SJCRH30 (cell line): ENCODE measurements at regions not wholly inside any gene's neighbourhood (a gene's known extent, or its start where the extent isn't known, plus 50 kb on each side); places are given as distances from the start of the nearest gene placed in this dataset.
"Not testable (repeated sequence)": the region's sequence is repeated elsewhere in the genome, so short reads cannot be mapped to it uniquely, and the experiment has no call there.

Experiments used
- DNase-seq, 2 experiments: peaks; one replicate each; pipeline ENCODE4 v3.0.0-alpha.2; 2015 to 2020
- H3K27ac ChIP-seq: fragments of 250-450 bp; sonication (Bioruptor Pico); 2 replicates; pipeline ENCODE4 v1.5.1; 2020; ENCODE audit warnings: mild to moderate bottlenecking, moderate library complexity
- H3K27me3 ChIP-seq: fragments of 250-450 bp; sonication (Bioruptor Pico); 2 replicates; pipeline ENCODE4 v1.5.1; 2020; ENCODE audit warnings: mild to moderate bottlenecking, moderate library complexity
- H3K36me3 ChIP-seq: fragments of 250-450 bp; sonication (Bioruptor Pico); 2 replicates; pipeline ENCODE4 v1.5.1; 2020; ENCODE audit warnings: mild to moderate bottlenecking, moderate library complexity
- H3K4me1 ChIP-seq: fragments of 250-450 bp; sonication (Bioruptor Pico); 2 replicates; pipeline ENCODE4 v1.5.1; 2020; ENCODE audit warnings: mild to moderate bottlenecking, moderate library complexity
- H3K4me3 ChIP-seq: fragments of 250-450 bp; sonication (Bioruptor Pico); 2 replicates; pipeline ENCODE4 v1.5.1; 2020; ENCODE audit warnings: mild to moderate bottlenecking, moderate library complexity
- H3K9me3 ChIP-seq: fragments of 250-450 bp; sonication (Bioruptor Pico); replicated peaks from 2 replicates; pipeline ENCODE4 v1.5.1; 2020; ENCODE audit warnings: mild to moderate bottlenecking, moderate library complexity

GRCh38 chr4:189525304-189525703 is 415.4 kb upstream of the FRG1 start:
- no peaks in the 10 kb centered on the region for H3K9me3 ChIP-seq

DNA sequence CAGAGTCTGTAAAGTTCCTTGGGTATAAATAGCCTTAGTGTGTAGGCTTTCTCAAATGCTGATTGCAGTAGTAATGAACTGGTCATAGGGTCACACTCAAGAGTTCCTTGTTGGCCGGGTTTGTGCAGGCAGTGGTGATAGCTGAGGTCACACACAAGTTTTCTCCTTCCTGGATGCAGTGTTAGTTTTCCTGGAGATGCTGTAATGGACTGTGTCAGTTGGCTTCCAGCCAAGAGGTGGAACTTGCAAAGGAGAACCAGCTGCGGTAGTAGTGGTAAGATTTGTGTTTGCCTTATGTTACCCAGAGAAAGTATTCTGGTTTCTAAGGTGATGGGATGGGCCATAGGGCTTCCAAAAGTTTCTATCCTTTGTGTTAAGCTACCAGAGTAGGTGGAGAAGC is 409.8 kb upstream of the FRG1 start:
- Histone ChIP-seq H3K27me3 (no peaks in the 10 kb centered on the region), H3K27ac (no peak overlapping the region), H3K4me3 (no peak overlapping the region), H3K4me1 (no peaks in the 10 kb centered on the region), H3K36me3 (no peaks in the 10 kb centered on the region), H3K9me3 (no peaks in the 10 kb centered on the region)
- DNase-seq = peak in 1 of 2 experiments; percentile 6

More at GRCh38 chr4:189525304-189525703, 415.4 kb upstream of the FRG1 start:
- Histone ChIP-seq H3K36me3 (no peaks in the 10 kb centered on the region), H3K27me3 (no peaks in the 10 kb centered on the region), H3K4me1 (no peaks in the 10 kb centered on the region), H3K27ac (no peak overlapping the region), H3K4me3 (no peak overlapping the region)
- DNase-seq = no peak

DNA sequence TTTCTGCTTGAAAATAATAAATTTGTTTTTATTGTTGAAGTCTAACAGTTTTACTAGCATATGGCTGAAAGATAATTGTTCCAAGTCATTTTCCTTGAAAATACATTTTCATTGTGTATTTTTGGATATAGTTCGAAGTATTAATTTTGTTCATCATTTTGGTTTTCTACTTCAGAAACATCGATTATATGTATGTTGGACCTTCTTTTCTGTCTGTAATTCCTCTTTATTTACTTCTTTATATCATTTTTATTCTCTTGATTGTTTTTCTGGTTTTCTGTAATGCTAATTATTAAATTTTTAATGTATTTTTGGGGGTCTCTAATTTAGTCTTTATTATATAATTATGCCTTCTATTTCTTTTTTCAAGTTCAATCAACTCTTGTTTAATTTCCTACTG is 407.1 kb upstream of the FRG1 start:
- H3K27ac ChIP-seq = no peak overlapping the region
- DNase-seq = no peak
- H3K4me3 ChIP-seq = no peak overlapping the region
- H3K36me3 ChIP-seq = no peaks in the 10 kb centered on the region
- no peaks in the 10 kb centered on the region for H3K4me1 ChIP-seq
- H3K9me3 ChIP-seq = no peaks in the 10 kb centered on the region
- no peaks in the 10 kb centered on the region for H3K27me3 ChIP-seq

DNA sequence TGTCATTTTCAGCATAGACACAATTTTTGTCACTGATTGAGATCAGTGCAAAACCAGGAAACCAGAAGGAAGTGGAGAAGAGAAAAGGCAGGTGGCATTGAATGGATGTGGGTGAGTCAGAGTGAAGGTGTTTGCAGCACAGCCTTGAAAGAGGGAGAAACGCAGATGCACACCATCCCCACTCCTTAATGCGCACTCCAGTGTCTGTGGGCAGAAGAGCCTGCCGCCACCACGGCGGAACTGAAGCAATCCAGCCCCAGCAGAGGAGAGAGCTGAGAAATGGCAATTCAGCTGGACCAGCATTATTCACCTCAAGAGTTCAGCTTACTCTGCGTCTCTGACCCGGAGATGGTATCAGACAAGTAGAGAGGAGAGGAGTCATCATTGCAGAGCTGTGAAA is 393.1 kb upstream of the FRG1 start:
- Histone ChIP-seq H3K27me3 (no peaks in the 10 kb centered on the region), H3K9me3 (no peaks in the 10 kb centered on the region), H3K4me1 (no peaks in the 10 kb centered on the region), H3K36me3 (no peaks in the 10 kb centered on the region), H3K27ac (no peak overlapping the region), H3K4me3 (no peak overlapping the region)
- peak in 1 of 2 experiments; percentile 1 for DNase-seq

DNA sequence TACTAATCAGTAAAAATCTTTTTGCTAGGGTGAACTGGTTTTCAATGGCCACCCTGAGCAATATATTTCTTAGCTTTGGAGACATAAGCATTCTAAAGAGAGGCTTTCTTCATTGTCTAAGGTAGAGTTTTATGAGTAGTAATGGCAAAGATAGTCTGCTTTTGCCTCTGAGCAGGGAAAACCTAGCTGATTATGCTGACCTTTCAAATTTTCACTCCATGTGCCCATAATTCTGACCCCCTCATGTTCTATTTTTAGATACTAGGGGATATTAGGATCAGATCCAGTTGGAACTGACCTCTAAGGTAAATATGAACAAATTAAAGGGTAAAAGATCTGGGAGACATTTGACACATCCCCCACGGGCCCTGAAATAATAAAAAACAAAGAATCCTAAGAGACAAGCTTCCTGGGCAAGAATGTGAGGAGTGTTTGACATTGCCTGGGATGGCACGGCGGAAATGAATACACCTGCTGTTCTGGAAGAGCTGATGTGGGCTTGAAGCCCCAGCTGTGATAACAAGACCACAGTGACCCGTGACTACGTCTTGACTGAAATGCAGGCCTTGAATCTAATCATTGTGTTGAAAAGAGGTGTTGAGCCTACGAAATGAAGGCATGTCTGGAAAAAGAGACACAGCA is 392.1 kb upstream of the FRG1 start:
- peak in 1 of 2 experiments; percentile 3 for DNase-seq
- H3K27ac ChIP-seq = no peak overlapping the region
- H3K27me3 ChIP-seq = no peaks in the 10 kb centered on the region
- H3K36me3 ChIP-seq = no peaks in the 10 kb centered on the region
- H3K4me1 ChIP-seq = no peaks in the 10 kb centered on the region
- H3K9me3 ChIP-seq = no peaks in the 10 kb centered on the region
- H3K4me3 ChIP-seq = no peak overlapping the region

GRCh38 chr4:189551931-189552670 is 388.6 kb upstream of the FRG1 start:
- not testable (repeated sequence) for H3K4me3 ChIP-seq, H3K27ac ChIP-seq, H3K27me3 ChIP-seq, H3K4me1 ChIP-seq, H3K36me3 ChIP-seq, DNase-seq, H3K9me3 ChIP-seq

DNA sequence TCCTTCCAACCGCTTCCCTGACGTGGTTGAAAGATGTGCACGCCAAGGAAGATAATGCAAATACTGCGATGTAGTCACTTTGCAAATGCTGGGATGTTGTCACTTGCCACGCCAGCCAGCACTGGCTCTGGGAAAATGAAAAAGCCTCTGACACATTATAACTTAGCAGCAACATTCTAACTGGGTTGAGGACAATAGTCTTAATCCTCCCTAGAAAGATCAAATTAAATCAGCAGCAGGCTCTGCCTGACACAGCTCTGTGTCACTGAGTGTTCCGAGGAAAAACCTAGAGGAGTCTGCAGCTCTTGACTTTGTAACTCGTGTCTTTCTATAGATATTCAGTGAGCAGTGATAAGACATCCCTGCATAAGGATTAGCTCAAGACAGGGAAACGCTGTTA is 380.1 kb upstream of the FRG1 start:
- H3K4me1 ChIP-seq, DNase-seq, H3K27me3 ChIP-seq, H3K36me3 ChIP-seq, H3K4me3 ChIP-seq, H3K27ac ChIP-seq, H3K9me3 ChIP-seq: not testable (repeated sequence)

DNA sequence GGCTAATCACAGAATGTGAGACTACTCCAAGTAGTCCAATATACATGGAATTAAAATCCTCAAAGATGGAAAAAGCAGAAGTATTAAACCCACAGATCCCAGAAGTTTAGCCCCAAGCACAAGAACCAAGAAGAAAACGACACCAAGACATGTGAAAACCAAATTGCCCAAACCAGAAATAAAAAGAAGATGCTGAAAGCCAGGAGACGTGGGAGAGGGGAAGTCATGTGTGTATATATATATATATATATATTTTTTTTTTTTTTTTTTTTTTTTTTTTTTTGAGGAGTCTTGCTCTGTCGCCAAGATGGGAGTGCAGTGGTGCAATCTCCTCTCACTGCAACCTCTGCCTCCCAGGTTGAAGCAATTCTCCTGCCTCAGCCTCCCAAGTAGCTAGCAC is 376.9 kb upstream of the FRG1 start:
- H3K4me1 ChIP-seq, H3K27me3 ChIP-seq, H3K9me3 ChIP-seq, DNase-seq, H3K36me3 ChIP-seq, H3K4me3 ChIP-seq, H3K27ac ChIP-seq: not testable (repeated sequence)

DNA sequence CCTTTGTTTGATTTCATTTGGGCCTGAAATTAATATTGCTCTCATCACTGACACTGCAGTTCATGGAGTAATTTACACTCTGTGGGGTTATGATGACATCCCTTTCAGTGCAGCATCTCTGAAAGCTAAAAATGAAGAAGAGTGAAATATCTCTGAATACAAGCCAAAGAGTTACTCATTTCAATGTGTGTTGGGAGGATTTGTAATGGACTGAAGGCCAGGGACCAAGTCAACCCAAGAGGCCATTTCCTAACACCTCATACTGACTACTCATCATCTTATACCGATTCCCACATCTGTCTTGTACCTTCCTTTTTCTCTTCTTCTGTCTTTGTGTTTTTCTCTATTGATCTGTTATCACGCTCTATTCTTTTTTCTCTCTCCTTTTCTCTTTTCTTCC is 374.4 kb upstream of the FRG1 start:
- not testable (repeated sequence) for DNase-seq, H3K27me3 ChIP-seq, H3K27ac ChIP-seq

DNA sequence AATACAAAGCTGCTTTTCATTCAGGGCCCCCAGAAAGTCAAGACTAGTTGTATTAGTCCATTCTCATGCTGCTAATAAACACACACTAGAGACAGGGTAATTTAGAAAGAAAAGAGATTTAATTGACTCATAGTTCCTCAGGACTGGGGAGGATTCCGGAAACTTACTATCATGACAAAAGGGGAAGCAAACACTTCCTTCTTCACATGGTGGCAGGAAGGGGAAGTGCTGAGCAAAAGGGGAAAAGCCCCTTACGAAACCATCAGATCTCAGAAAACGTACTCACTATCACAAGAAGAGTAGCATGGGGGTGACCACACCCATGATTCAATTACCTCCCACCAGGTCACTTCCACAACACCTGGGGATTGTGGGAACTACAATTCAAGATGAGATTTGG is 373.8 kb upstream of the FRG1 start:
- not testable (repeated sequence) for DNase-seq, H3K4me3 ChIP-seq, H3K27ac ChIP-seq, H3K9me3 ChIP-seq, H3K4me1 ChIP-seq, H3K36me3 ChIP-seq, H3K27me3 ChIP-seq

More for the DNA sequence above, 374.4 kb upstream of the FRG1 start:
- H3K9me3 ChIP-seq, H3K4me3 ChIP-seq, H3K4me1 ChIP-seq, H3K36me3 ChIP-seq: not testable (repeated sequence)

GRCh38 chr4:189579645-189580044 is 361.0 kb upstream of the FRG1 start:
- H3K27me3 ChIP-seq, H3K27ac ChIP-seq, H3K4me1 ChIP-seq, DNase-seq, H3K36me3 ChIP-seq, H3K9me3 ChIP-seq, H3K4me3 ChIP-seq: not testable (repeated sequence)

DNA sequence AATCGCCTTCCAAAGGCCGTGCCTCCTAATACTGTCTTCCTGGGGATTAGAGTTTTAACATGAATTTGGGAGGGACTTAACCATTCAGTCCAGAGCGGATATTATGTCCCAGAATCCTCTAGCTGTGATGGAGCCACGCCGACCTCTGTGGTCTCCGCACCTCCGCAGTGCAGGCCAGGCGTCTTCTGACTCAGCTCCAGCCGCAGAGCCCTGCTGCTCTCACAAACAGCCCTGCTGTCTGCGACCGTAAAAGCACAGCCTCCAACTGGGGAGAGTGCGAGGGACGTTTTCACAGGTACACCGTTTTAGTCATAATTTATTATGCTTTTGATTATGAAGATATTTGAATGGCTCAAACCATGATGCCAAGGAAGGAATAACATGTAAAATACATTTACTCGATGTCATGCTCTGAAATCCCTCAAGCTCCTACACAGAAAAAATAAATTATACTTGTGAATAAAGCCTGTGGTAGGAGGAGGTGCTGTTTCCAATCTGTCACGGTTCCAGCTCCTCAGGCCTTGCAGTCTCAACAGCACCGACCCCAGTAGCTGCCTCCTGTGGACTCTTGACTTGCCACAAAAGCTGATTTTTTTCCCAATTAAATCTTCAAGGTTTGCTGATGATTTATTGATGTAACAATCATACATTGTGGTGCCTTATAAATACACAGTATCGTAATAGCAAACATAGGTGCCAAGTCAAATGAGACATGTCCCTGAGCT is 353.6 kb upstream of the FRG1 start:
- not testable (repeated sequence) for H3K4me3 ChIP-seq, H3K36me3 ChIP-seq, H3K27me3 ChIP-seq, H3K9me3 ChIP-seq, H3K4me1 ChIP-seq, DNase-seq, H3K27ac ChIP-seq

- not testable (repeated sequence) for DNase-seq, H3K27me3 ChIP-seq
These were observed 351.5 kb upstream of the FRG1 start for GRCh38 chr4:189589201-189589600.

GRCh38 chr4:189592890-189593289 is 347.8 kb upstream of the FRG1 start:
- DNase-seq = no peak
- Histone ChIP-seq H3K27ac (no peak overlapping the region), H3K27me3 (no peaks in the 10 kb centered on the region), H3K36me3 (no peaks in the 10 kb centered on the region), H3K9me3 (no peaks in the 10 kb centered on the region), H3K4me3 (no peak overlapping the region), H3K4me1 (no peaks in the 10 kb centered on the region)

More at GRCh38 chr4:189589201-189589600, 351.5 kb upstream of the FRG1 start:
- not testable (repeated sequence) for H3K4me1 ChIP-seq, H3K36me3 ChIP-seq, H3K27ac ChIP-seq, H3K4me3 ChIP-seq, H3K9me3 ChIP-seq

GRCh38 chr4:189597341-189597740 is 343.3 kb upstream of the FRG1 start:
- Histone ChIP-seq H3K4me3 (no peak overlapping the region), H3K27ac (no peak overlapping the region), H3K27me3 (no peaks in the 10 kb centered on the region), H3K36me3 (no peaks in the 10 kb centered on the region), H3K9me3 (no peaks in the 10 kb centered on the region), H3K4me1 (no peaks in the 10 kb centered on the region)
- peak; percentile 41 to 60 for DNase-seq
